H1 (cell line): ENCODE measurements at regions not wholly inside any gene's neighbourhood (a gene's known extent, or its start where the extent isn't known, plus 50 kb on each side); places are given as distances from the start of the nearest gene placed in this dataset.

Experiments used
- CTCF ChIA-PET: fragments of 300-600 bp; sonication (Branson Sonifier 250); formaldehyde crosslinking; loops from one replicate; lab custom pipeline; 2021; ENCODE audit not compliant: partially characterized antibody; lab: Charles Lee
- POLR2A ChIA-PET: fragments of 300-600 bp; sonication (Branson Sonifier 250); formaldehyde crosslinking; loops from one replicate; lab custom pipeline; 2021; ENCODE audit warnings: inconsistent platforms; ENCODE audit not compliant: partially characterized antibody; lab: Charles Lee
- DNase-seq, 2 experiments: peaks; one replicate each; pipeline versions ENCODE4 v3.0.0 to v3.0.0-alpha.2; 2010 to 2022; ENCODE audit warnings: low spot score in 2 of 2, low read depth in 1 of 2, mixed read lengths in 1 of 2
- FAIRE-seq: peaks from 2 replicates; lab custom pipeline; 2011; peaks lifted over from hg19 to GRCh38; lab: Jason Lieb, UNC
- H2AFZ ChIP-seq: 2 replicates; pipeline ENCODE4 v1.8.1; 2012; ENCODE audit warnings: low read length, inconsistent platforms
- H2AK5ac ChIP-seq: 2 replicates; pipeline ENCODE4 v1.6.1; 2013; ENCODE audit warnings: low read depth, low read length
- H2BK120ac ChIP-seq: replicated peaks from 2 replicates; pipeline ENCODE3; 2013; ENCODE audit warnings: low read depth, low read length, inconsistent platforms
- H2BK12ac ChIP-seq: 2 replicates; pipeline ENCODE4 v1.6.1; 2013; ENCODE audit warnings: low read depth, low read length
- H2BK15ac ChIP-seq: 2 replicates; pipeline ENCODE4 v1.6.1; 2013; ENCODE audit warnings: low read length
- H2BK20ac ChIP-seq: 2 replicates; pipeline ENCODE4 v1.6.1; 2013; ENCODE audit warnings: low read length
- H2BK5ac ChIP-seq: 2 replicates; pipeline ENCODE4 v1.6.1; 2013; ENCODE audit warnings: low read depth, low read length
- H3K14ac ChIP-seq: 2 replicates; pipeline ENCODE4 v1.6.1; 2013; ENCODE audit warnings: inconsistent platforms; ENCODE audit not compliant: insufficient read length
- H3K18ac ChIP-seq: 2 replicates; pipeline ENCODE4 v1.6.1; 2013; ENCODE audit warnings: low read length; ENCODE audit errors: extremely low read depth
- H3K23ac ChIP-seq: 2 replicates; pipeline ENCODE4 v1.6.1; 2013; ENCODE audit warnings: inconsistent platforms; ENCODE audit not compliant: insufficient read length
- H3K23me2 ChIP-seq: 2 replicates; pipeline ENCODE4 v1.6.1; 2013; ENCODE audit warnings: low read depth, low read length
- H3K27ac ChIP-seq: 2 replicates; pipeline ENCODE4 v1.6.1; 2011; ENCODE audit warnings: low read depth, low read length, inconsistent platforms
- H3K27me3 ChIP-seq, 4 experiments: replicated peaks in 1 of 4; 1 replicate in 1 of 4; 2 replicates in 3 of 4; pipeline versions ENCODE4 v1.6.1 to v1.8.1; 2011 to 2013; ENCODE audit warnings: low read length in 3 of 4, mild to moderate bottlenecking in 3 of 4, inconsistent platforms in 2 of 4, mixed read lengths in 2 of 4, moderate library complexity in 1 of 4; ENCODE audit not compliant: control insufficient read depth in 3 of 4, insufficient read depth in 3 of 4; ENCODE audit errors: extremely low read depth in 1 of 4
- H3K36me3 ChIP-seq, 4 experiments: 2 replicates each; pipeline versions ENCODE4 v1.6.1 to v1.8.1; 2011 to 2013; ENCODE audit warnings: mild to moderate bottlenecking in 4 of 4, low read length in 3 of 4, moderate library complexity in 2 of 4, control low read depth in 1 of 4, inconsistent platforms in 1 of 4; ENCODE audit not compliant: insufficient read depth in 4 of 4, control insufficient read depth in 2 of 4
- H3K4ac ChIP-seq: replicated peaks from 2 replicates; pipeline ENCODE3; 2013; ENCODE audit warnings: low read length, low read depth, mixed read lengths, inconsistent platforms; ENCODE audit not compliant: insufficient read length
- H3K4me1 ChIP-seq, 4 experiments: replicated peaks in 1 of 4; 1 replicate in 1 of 4; 2 replicates in 3 of 4; pipeline versions ENCODE4 v1.6.1 to v1.8.1; 2011 to 2013; ENCODE audit warnings: low read length in 3 of 4, inconsistent platforms in 2 of 4, mixed read lengths in 1 of 4; ENCODE audit not compliant: insufficient read depth in 4 of 4, control insufficient read depth in 3 of 4
- H3K4me2 ChIP-seq, 2 experiments: 2 replicates each; pipeline versions ENCODE4 v1.6.1 to v1.8.1; 2011 to 2013; ENCODE audit warnings: low read depth in 2 of 2, low read length in 2 of 2, control low read depth in 1 of 2, inconsistent platforms in 1 of 2, mild to moderate bottlenecking in 1 of 2; ENCODE audit not compliant: insufficient read depth in 1 of 2
- H3K4me3 ChIP-seq, 4 experiments: fragments of 200-600, 300-600 bp in 1 of 4; sonication (generic), shearing (Covaris generic), sonication (Bioruptor Twin) in 1 of 4; 2 replicates each; pipeline versions ENCODE4 v1.5.1 to v1.8.1; 2011 to 2016; ENCODE audit warnings: low read length in 4 of 4, low read depth in 3 of 4, control low read depth in 2 of 4, inconsistent platforms in 2 of 4, mild to moderate bottlenecking in 2 of 4, mixed read lengths in 1 of 4, moderate library complexity in 1 of 4; ENCODE audit not compliant: insufficient read depth in 2 of 4; ENCODE audit errors: extremely low read depth in 1 of 4
- H3K56ac ChIP-seq: replicated peaks from 2 replicates; pipeline ENCODE3; 2013; ENCODE audit warnings: low read depth, mild to moderate bottlenecking, mixed read lengths, low read length, inconsistent platforms; ENCODE audit not compliant: insufficient read length
- H3K79me1 ChIP-seq: 2 replicates; pipeline ENCODE4 v1.6.1; 2013; ENCODE audit warnings: low read depth, low read length, control low read depth
- H3K79me2 ChIP-seq, 2 experiments: 2 replicates each; pipeline versions ENCODE4 v1.6.1 to v1.8.1; 2012 to 2013; ENCODE audit warnings: low read length in 2 of 2, mild to moderate bottlenecking in 2 of 2, inconsistent platforms in 1 of 2; ENCODE audit not compliant: insufficient read depth in 2 of 2, control insufficient read depth in 1 of 2
- H3K9ac ChIP-seq, 4 experiments: replicated peaks in 1 of 4; 1 replicate in 1 of 4; 2 replicates in 3 of 4; pipeline versions ENCODE4 v1.6.1 to v1.8.1; 2011 to 2013; ENCODE audit warnings: low read depth in 3 of 4, low read length in 3 of 4, control low read depth in 2 of 4, mild to moderate bottlenecking in 2 of 4, moderate library complexity in 2 of 4, inconsistent platforms in 1 of 4; ENCODE audit errors: extremely low read depth in 1 of 4
- H3K9me3 ChIP-seq, 2 experiments: 2 replicates each; pipeline versions ENCODE4 v1.6.1 to v1.8.1; 2012 to 2013; ENCODE audit warnings: mild to moderate bottlenecking in 2 of 2, moderate library complexity in 2 of 2, control low read depth in 1 of 2, inconsistent platforms in 1 of 2, low read depth in 1 of 2, low read length in 1 of 2, mixed read lengths in 1 of 2; ENCODE audit not compliant: insufficient read depth in 2 of 2
- H4K20me1 ChIP-seq, 2 experiments: replicated peaks in 1 of 2; 2 replicates each; pipeline versions ENCODE3 to v1.8.1; 2011 to 2013; ENCODE audit warnings: inconsistent platforms in 2 of 2, low read length in 2 of 2, mild to moderate bottlenecking in 1 of 2; ENCODE audit not compliant: insufficient read depth in 2 of 2, control insufficient read depth in 1 of 2
- H4K5ac ChIP-seq: 2 replicates; pipeline ENCODE4 v1.6.1; 2013; ENCODE audit warnings: low read length, low read depth, mixed read lengths, inconsistent platforms; ENCODE audit not compliant: insufficient read length
- H4K8ac ChIP-seq: 2 replicates; pipeline ENCODE4 v1.8.0; 2013; ENCODE audit warnings: mild to moderate bottlenecking, moderate library complexity, low read length, inconsistent platforms; ENCODE audit not compliant: insufficient read depth; ENCODE audit errors: extremely low read depth
- H4K91ac ChIP-seq: replicated peaks from 2 replicates; pipeline ENCODE3; 2013; ENCODE audit warnings: low read length, mixed read lengths, inconsistent platforms; ENCODE audit not compliant: insufficient read length
- CTBP2 ChIP-seq: IDR thresholded peaks from 2 replicates; pipeline ENCODE4 v1.7.0; 2011; ENCODE audit warnings: borderline replicate concordance, mild to moderate bottlenecking, moderate library complexity, mixed read lengths, low read length; ENCODE audit not compliant: insufficient read depth, insufficient read length
- TCF12 ChIP-seq: IDR thresholded peaks from 2 replicates; pipeline ENCODE4 v1.6.1; 2011; ENCODE audit warnings: low read depth, mild to moderate bottlenecking, low read length
- WGBS, 2 experiments: shearing (Covaris generic) in 1 of 2; methylation state at CpG; one replicate each; pipeline versions ENCODE4 v1.1.6 to v1.1.7; 2013 to 2015; ENCODE audit warnings: low lambda C conversion rate in 2 of 2, mixed read lengths in 2 of 2, inconsistent platforms in 1 of 2, low coverage in 1 of 2, missing lambda C conversion rate in 1 of 2; ENCODE audit not compliant: insufficient replicate concordance in 2 of 2, insufficient coverage in 1 of 2, insufficient read length in 1 of 2; ENCODE audit errors: extremely low coverage in 1 of 2, missing lambda C conversion rate in 1 of 2; 5-methylcytosine and 5-hydroxymethylcytosine counted together

- FAIRE-seq = no peak
- CTCF ChIA-PET = no interaction called here
Measured at GRCh38 chr7:113307147-113307546, 188.8 kb upstream of the SMIM30 start.

More at GRCh38 chr7:113307147-113307546, 188.8 kb upstream of the SMIM30 start:
- H3K27me3 ChIP-seq = peaks cover 0 to 1% (median 0%) of the 10 kb centered on the region in 4 experiments; a peak in 1 of 7 replicates
- H3K23me2 ChIP-seq = no peaks in the 10 kb centered on the region
- H2BK20ac ChIP-seq = no peak overlapping the region
- H4K8ac ChIP-seq = no peak overlapping the region
- no peaks in the 10 kb centered on the region; a peak in 1 of 4 replicates for H3K9me3 ChIP-seq
- no peak overlapping the region for H2AFZ ChIP-seq
- TF ChIP-seq TCF12 (no peak), CTBP2 (no peak)
- H3K4me3 ChIP-seq = no peak overlapping the region
- no peak overlapping the region for H4K5ac ChIP-seq
- no peaks in the 10 kb centered on the region for H3K79me1 ChIP-seq
- no peak overlapping the region for H3K27ac ChIP-seq
- WGBS, 2 experiments = 85% methylated on average over 1 of the region's 2 CpGs; no CpG with 5 or more reads in 1 of the 2 experiments
- H3K9ac ChIP-seq = no peak overlapping the region
- H3K23ac ChIP-seq = no peak overlapping the region
- H3K14ac ChIP-seq = no peak overlapping the region
- POLR2A ChIA-PET = no interaction called here
- H3K4ac ChIP-seq = no peak overlapping the region
- no peak for DNase-seq
- H4K91ac ChIP-seq = no peak overlapping the region
- H2AK5ac ChIP-seq = no peak overlapping the region
- no peak overlapping the region for H2BK15ac ChIP-seq
- no peak overlapping the region for H2BK120ac ChIP-seq
- no peak overlapping the region for H2BK5ac ChIP-seq
- no peaks in the 10 kb centered on the region for H3K79me2 ChIP-seq
- no peaks in the 10 kb centered on the region for H3K36me3 ChIP-seq
- no peak overlapping the region for H3K4me2 ChIP-seq
- no peaks in the 10 kb centered on the region for H4K20me1 ChIP-seq
- H2BK12ac ChIP-seq = no peak overlapping the region
- no peak overlapping the region for H3K56ac ChIP-seq
- no peaks in the 10 kb centered on the region for H3K4me1 ChIP-seq
- no peak overlapping the region for H3K18ac ChIP-seq
